GM12873 (cell line): ENCODE measurements at regions not wholly inside any gene's neighbourhood (a gene's known extent, or its start where the extent isn't known, plus 50 kb on each side); places are given as distances from the start of the nearest gene placed in this dataset.

ENCODE experiments used
- TF ChIP-seq, protein P1 (sequence below): IDR thresholded peaks from 2 replicates; pipeline ENCODE4 v1.5.1; 2012; ENCODE audit warnings: low read depth, mild to moderate bottlenecking, moderate library complexity, low read length, control low read depth; ENCODE audit not compliant: insufficient read depth; ENCODE audit errors: missing control alignments

GRCh38 chr13:107480130-107480529 is 735.2 kb downstream of the LIG4 start:
- TF ChIP-seq, protein P1, sequence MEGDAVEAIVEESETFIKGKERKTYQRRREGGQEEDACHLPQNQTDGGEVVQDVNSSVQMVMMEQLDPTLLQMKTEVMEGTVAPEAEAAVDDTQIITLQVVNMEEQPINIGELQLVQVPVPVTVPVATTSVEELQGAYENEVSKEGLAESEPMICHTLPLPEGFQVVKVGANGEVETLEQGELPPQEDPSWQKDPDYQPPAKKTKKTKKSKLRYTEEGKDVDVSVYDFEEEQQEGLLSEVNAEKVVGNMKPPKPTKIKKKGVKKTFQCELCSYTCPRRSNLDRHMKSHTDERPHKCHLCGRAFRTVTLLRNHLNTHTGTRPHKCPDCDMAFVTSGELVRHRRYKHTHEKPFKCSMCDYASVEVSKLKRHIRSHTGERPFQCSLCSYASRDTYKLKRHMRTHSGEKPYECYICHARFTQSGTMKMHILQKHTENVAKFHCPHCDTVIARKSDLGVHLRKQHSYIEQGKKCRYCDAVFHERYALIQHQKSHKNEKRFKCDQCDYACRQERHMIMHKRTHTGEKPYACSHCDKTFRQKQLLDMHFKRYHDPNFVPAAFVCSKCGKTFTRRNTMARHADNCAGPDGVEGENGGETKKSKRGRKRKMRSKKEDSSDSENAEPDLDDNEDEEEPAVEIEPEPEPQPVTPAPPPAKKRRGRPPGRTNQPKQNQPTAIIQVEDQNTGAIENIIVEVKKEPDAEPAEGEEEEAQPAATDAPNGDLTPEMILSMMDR, result no peak

DNA sequence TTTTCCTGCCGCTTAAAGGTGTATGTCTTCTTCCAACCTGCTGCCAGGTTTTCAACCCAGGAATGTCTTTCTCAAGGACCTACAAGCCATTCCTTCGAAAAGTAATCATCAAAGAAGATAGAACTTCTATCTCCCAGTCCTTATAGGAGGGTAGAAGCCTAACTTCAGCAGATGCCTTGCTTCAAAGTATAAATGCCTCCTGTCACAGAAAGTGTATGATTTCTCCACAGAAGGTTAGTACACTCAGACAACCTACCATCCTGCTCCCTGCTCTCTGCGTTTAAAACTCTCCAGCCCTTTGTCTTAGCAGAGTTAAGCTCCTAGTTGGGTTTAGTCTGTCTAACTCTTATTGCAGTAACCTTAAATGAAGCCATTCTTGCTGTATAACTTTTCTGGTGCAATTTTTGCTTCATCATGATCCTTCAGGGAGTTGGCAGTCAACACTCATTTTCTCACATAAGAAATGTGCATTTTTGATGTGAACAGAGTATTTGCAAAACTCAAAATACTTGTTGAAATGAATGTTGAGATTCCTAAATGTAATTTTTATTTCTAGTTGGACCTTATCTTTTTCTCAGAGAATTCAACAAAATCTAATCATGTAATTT is 737.5 kb downstream of the LIG4 start:
- TF ChIP-seq, protein P1, result no peak

DNA sequence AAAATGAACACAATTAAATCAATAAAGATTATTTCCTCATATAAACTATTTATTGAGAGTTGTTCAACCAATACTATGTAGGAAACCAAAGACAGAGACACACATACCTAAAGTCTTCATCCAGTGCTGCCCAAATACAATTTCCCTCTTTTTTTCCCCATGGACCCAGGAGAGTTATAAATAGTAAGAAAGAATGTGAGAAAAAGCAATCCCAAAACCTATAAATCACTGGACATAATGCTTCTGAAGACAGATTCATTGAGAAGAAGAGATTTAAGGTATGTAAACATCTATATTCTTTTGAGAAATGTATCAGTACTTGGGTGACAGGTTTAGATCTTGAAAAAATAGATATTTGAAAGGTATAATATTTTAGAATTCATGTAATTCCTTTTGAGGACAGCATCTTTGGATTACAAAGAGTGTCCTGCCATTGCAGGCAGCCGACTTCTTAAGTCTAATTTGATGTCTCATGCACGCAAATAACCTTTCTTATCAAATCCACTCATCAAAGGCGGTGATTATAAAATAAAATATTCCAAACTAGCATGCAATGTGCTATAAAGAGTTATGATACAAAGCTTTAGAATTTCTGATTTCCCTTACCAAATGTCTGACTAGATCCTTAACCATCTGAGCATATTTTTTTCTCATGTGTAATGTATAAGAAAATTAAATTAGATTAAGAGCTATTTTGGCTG is 739.4 kb downstream of the LIG4 start:
- TF ChIP-seq, protein P1, result no peak

- TF ChIP-seq, protein P1, result no peak
Measured at GRCh38 chr13:107473253-107473652, 742.1 kb downstream of the LIG4 start.

- TF ChIP-seq, protein P1, result no peak
Measured at GRCh38 chr13:107466326-107467099, 748.8 kb downstream of the LIG4 start.

DNA sequence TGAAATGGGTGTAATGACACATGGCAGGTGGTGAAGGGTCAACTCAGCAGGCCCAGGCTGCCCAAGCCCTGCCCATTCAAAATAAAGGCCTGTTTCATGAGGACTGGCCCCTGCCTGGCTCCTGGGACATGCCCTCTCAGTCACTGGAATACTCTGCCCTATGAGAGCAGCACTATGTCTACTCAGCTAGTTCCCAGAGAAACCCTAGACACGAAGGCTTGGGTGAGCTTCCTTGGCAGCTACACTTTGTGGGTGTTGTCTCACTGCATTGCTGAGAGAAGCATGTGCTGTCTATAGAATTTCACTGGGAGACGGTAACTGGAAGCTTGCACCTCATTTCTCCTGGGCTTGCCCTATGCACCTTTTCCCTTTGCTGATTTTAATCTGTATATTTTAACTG is 752.8 kb downstream of the LIG4 start:
- TF ChIP-seq, protein P1, result no peak

DNA sequence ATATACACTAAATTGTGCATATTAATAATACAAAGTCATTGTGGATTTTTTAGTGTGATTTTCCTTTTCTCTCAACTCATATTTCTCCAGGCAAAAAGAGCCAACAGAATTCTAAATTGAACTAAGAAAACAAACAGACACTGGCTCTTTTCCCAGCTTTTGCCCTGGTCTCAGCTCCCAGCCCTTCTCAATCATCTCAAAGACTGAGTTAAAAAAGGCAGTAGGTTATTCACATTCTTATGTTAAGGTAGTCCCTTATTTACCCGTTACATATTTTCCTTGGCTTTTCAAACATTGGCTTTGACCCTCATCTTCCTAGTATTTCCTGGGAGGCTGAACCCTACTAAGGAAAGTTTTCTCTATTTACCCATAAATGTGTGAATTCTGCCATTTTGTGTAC is 753.6 kb downstream of the LIG4 start:
- TF ChIP-seq, protein P1, result no peak
